SU-DHL-6 (cell line): ENCODE measurements at regions not wholly inside any gene's neighbourhood (a gene's known extent, or its start where the extent isn't known, plus 50 kb on each side); places are given as distances from the start of the nearest gene placed in this dataset.

Experiments
- H2AFZ ChIP-seq: fragments of 200-600 bp; sonication (generic); 2 replicates; pipeline ENCODE4 v1.6.1; 2014; ENCODE audit warnings: low read depth, mild to moderate bottlenecking, moderate library complexity, mixed read lengths, antibody characterized with exemption, low read length; ENCODE audit not compliant: severe bottlenecking
- H3F3A ChIP-seq: fragments of 200-600 bp; shearing (Covaris generic); 2 replicates; pipeline ENCODE4 v1.6.0; 2016; ENCODE audit warnings: antibody characterized with exemption, mild to moderate bottlenecking; ENCODE audit not compliant: insufficient read depth
- H3K27ac ChIP-seq: fragments of 200-600 bp; sonication (generic); 2 replicates; pipeline ENCODE4 v1.5.1; 2016; ENCODE audit warnings: low read depth, mild to moderate bottlenecking, low read length, moderate library complexity, mixed read lengths
- H3K27me3 ChIP-seq: fragments of 200-600 bp; sonication (generic), shearing (Covaris generic); 2 replicates; pipeline ENCODE4 v1.6.0; 2014; ENCODE audit warnings: mild to moderate bottlenecking, low read length
- H3K36me3 ChIP-seq: fragments of 200-600 bp; sonication (generic); 2 replicates; pipeline ENCODE4 v1.6.1; 2014; ENCODE audit warnings: mild to moderate bottlenecking, low read length, mixed read lengths
- H3K4me2 ChIP-seq: fragments of 300-600, 200-600 bp; shearing (Covaris generic), sonication (generic); 2 replicates; pipeline ENCODE4 v1.6.0; 2014; ENCODE audit warnings: low read length, low read depth, mild to moderate bottlenecking; ENCODE audit not compliant: poor library complexity, severe bottlenecking
- H3K4me3 ChIP-seq: fragments of 200-600 bp; sonication (generic); 2 replicates; pipeline ENCODE4 v1.5.1; 2014; ENCODE audit warnings: antibody characterized with exemption, low read length, mild to moderate bottlenecking, mixed read lengths; ENCODE audit not compliant: insufficient read depth, poor library complexity, severe bottlenecking
- H3K79me2 ChIP-seq: fragments of 200-600 bp; sonication (generic); 2 replicates; pipeline ENCODE4 v1.6.1; 2014; ENCODE audit warnings: mild to moderate bottlenecking, low read length, moderate library complexity; ENCODE audit not compliant: insufficient read depth
- H3K9ac ChIP-seq: fragments of 200-600 bp; sonication (generic); 2 replicates; pipeline ENCODE4 v1.7.0; 2014; ENCODE audit warnings: mild to moderate bottlenecking, low read length
- H3K9me2 ChIP-seq: fragments of 200-600 bp; sonication (generic); replicated peaks from 2 replicates; pipeline ENCODE4 v1.6.1; 2014; ENCODE audit warnings: low read length; ENCODE audit not compliant: insufficient read depth
- H3K9me3 ChIP-seq: fragments of 200-600 bp; sonication (generic); 2 replicates; pipeline ENCODE4 v1.6.1; 2014; ENCODE audit warnings: low read length, mixed read lengths; ENCODE audit not compliant: insufficient read depth
- H4K20me1 ChIP-seq: fragments of 200-600 bp; sonication (generic); 2 replicates; pipeline ENCODE4 v1.6.1; 2014; ENCODE audit warnings: low read depth, mild to moderate bottlenecking, antibody characterized with exemption, low read length, moderate library complexity, mixed read lengths
- CTCF ChIP-seq: fragments of 200-600 bp; sonication (generic); IDR thresholded peaks from one replicate; pipeline ENCODE4 v1.5.1; 2017; ENCODE audit warnings: antibody characterized with exemption, mild to moderate bottlenecking, low read length, moderate library complexity; ENCODE audit not compliant: insufficient read depth, poor library complexity, severe bottlenecking
- EZH2phosphoT487 ChIP-seq: fragments of 200-600 bp; sonication (generic), shearing (Covaris generic); conservative IDR thresholded peaks from 2 replicates; pipeline ENCODE4 v1.6.1; 2018; ENCODE audit warnings: mild to moderate bottlenecking, antibody characterized with exemption, low read length, moderate library complexity, mixed read lengths

DNA sequence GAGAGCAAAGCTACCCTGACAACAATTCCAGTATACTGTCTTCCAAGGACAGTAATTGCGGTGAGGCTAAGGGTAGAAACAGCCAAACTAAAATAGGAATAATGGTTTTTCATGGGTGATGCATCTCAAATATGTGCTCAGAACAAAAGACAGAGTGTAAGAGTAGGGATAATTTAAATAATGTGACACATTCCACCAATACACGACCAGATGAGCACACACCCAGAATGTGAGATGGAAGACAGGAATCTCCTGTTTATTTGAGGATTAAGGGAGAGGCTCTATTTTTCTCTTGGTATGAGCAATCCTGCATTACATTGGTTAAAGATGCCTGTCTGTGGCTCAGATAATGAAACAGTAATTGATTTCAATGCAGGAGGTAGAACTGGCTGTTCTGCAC, 292.9 kb upstream of the ZFP64 start:
- H3K27me3 ChIP-seq = no peaks in the 10 kb centered on the region
- no peaks in the 10 kb centered on the region for H3K79me2 ChIP-seq
- H3F3A ChIP-seq = no peaks in the 10 kb centered on the region
- TF ChIP-seq EZH2phosphoT487 (no peak), CTCF (no peak)
- H3K9ac ChIP-seq = no peak overlapping the region
- H3K4me2 ChIP-seq = no peak overlapping the region
- no peaks in the 10 kb centered on the region for H3K9me3 ChIP-seq
- H3K27ac ChIP-seq = no peak overlapping the region
- H3K9me2 ChIP-seq = no peaks in the 10 kb centered on the region
- H3K4me3 ChIP-seq = no peak overlapping the region
- H2AFZ ChIP-seq = no peak overlapping the region
- no peaks in the 10 kb centered on the region for H3K36me3 ChIP-seq
- H4K20me1 ChIP-seq = no peaks in the 10 kb centered on the region

DNA sequence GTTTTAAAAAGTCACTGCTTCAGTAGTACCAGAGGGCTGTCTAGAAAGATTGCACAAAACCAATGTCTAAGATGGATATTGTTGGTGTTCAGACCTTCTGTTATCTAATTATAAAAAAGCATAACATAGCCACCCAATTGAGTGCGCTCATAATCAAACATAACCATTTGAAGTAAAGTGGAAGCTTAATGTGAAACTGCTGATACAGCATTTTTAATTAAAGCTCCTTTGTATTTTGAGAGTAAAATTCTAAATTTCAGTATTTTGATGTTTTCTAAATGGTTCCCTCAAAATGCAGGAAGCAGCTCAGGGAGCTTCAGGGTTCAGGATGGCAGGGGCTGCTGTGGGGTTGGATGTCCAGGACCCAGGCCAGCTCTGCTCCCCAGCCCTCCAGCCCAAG, 291.8 kb upstream of the ZFP64 start:
- Histone ChIP-seq H3F3A (no peaks in the 10 kb centered on the region), H3K27ac (no peak overlapping the region), H4K20me1 (no peaks in the 10 kb centered on the region), H3K79me2 (no peaks in the 10 kb centered on the region), H3K9ac (no peak overlapping the region), H3K9me3 (no peaks in the 10 kb centered on the region), H3K9me2 (no peaks in the 10 kb centered on the region), H3K27me3 (no peaks in the 10 kb centered on the region), H3K4me3 (no peak overlapping the region), H3K4me2 (no peak overlapping the region), H2AFZ (no peak overlapping the region), H3K36me3 (no peaks in the 10 kb centered on the region)
- TF ChIP-seq CTCF = no peak
- no peak for TF ChIP-seq EZH2phosphoT487

- Histone ChIP-seq H3K9ac (no peak overlapping the region), H3K4me3 (no peak overlapping the region), H3K4me2 (no peak overlapping the region), H3K36me3 (no peaks in the 10 kb centered on the region), H3F3A (no peaks in the 10 kb centered on the region), H3K79me2 (no peaks in the 10 kb centered on the region), H2AFZ (no peak overlapping the region), H4K20me1 (no peaks in the 10 kb centered on the region), H3K27me3 (no peaks in the 10 kb centered on the region), H3K27ac (no peak overlapping the region), H3K9me3 (no peaks in the 10 kb centered on the region), H3K9me2 (no peaks in the 10 kb centered on the region)
- TF ChIP-seq CTCF (no peak), EZH2phosphoT487 (no peak)
Observed at GRCh38 chr20:52482044-52482443, 290.5 kb upstream of the ZFP64 start.

- no peak for TF ChIP-seq CTCF
- TF ChIP-seq EZH2phosphoT487 = no peak
- Histone ChIP-seq H3K79me2 (no peaks in the 10 kb centered on the region), H3K36me3 (no peaks in the 10 kb centered on the region), H3K4me2 (no peak overlapping the region), H3K9ac (no peak overlapping the region), H3K27me3 (no peaks in the 10 kb centered on the region), H3K27ac (no peak overlapping the region), H2AFZ (no peak overlapping the region), H3F3A (no peaks in the 10 kb centered on the region), H3K9me2 (no peaks in the 10 kb centered on the region), H3K4me3 (no peak overlapping the region), H3K9me3 (no peaks in the 10 kb centered on the region), H4K20me1 (no peaks in the 10 kb centered on the region)
Observed at GRCh38 chr20:52481443-52481842, 289.9 kb upstream of the ZFP64 start.
